HL-60 (cell line): ENCODE measurements at regions not wholly inside any gene's neighbourhood (a gene's known extent, or its start where the extent isn't known, plus 50 kb on each side); places are given as distances from the start of the nearest gene placed in this dataset.

Experiments
- DNase-seq, 2 experiments: peaks; one replicate each; pipeline ENCODE4 v3.0.0-alpha.2; 2010 to 2020; ENCODE audit warnings: low read depth in 1 of 2, low spot score in 1 of 2
- H3K27ac ChIP-seq: fragments of 250-450 bp; sonication (Bioruptor Pico); replicated peaks from 2 replicates; pipeline ENCODE4 v1.5.1; 2020; ENCODE audit warnings: mild to moderate bottlenecking, moderate library complexity
- H3K27me3 ChIP-seq: fragments of 250-450 bp; sonication (Bioruptor Pico); 2 replicates; pipeline ENCODE4 v1.5.1; 2021; ENCODE audit warnings: mild to moderate bottlenecking, moderate library complexity; ENCODE audit not compliant: insufficient read depth, poor library complexity, severe bottlenecking
- H3K4me3 ChIP-seq: replicated peaks from 2 replicates; pipeline ENCODE4 v1.5.1; 2011; ENCODE audit warnings: mild to moderate bottlenecking, control low read depth, low read length; ENCODE audit not compliant: insufficient read depth
- CTCF ChIP-seq: IDR thresholded peaks from one replicate; pipeline ENCODE4 v1.5.1; 2011; ENCODE audit warnings: low read length, control low read depth, inconsistent platforms; ENCODE audit not compliant: insufficient read depth
- GABPA ChIP-seq: IDR thresholded peaks from 2 replicates; pipeline ENCODE4 v1.6.1; 2012; ENCODE audit warnings: low read depth
- POLR2AphosphoS5 ChIP-seq: IDR thresholded peaks from 2 replicates; pipeline ENCODE4 v1.6.1; 2012; ENCODE audit warnings: low read depth
- REST ChIP-seq: IDR thresholded peaks from 2 replicates; pipeline ENCODE4 v1.6.1; 2012; ENCODE audit warnings: low read depth; ENCODE audit not compliant: insufficient replicate concordance
- SPI1 ChIP-seq: IDR thresholded peaks from 2 replicates; pipeline ENCODE4 v1.6.1; 2012; ENCODE audit warnings: low read depth, mild to moderate bottlenecking, borderline replicate concordance

- H3K27me3 ChIP-seq, result peaks cover 2% of the 10 kb centered on the region
- H3K4me3 ChIP-seq, result no peak overlapping the region
- no peak overlapping the region for H3K27ac ChIP-seq
- no peak for TF ChIP-seq REST
- no peak for TF ChIP-seq POLR2AphosphoS5
- TF ChIP-seq CTCF, result no peak
- no peak for TF ChIP-seq SPI1
- no peak for TF ChIP-seq GABPA
- no peak for DNase-seq
Measured at GRCh38 chr1:61523893-61524605, 200.9 kb downstream of the TM2D1 start.

GRCh38 chr1:61523229-61523628 lies 201.7 kb downstream of the TM2D1 start:
- Histone ChIP-seq H3K4me3 (no peak overlapping the region), H3K27me3 (peaks cover 2% of the 10 kb centered on the region), H3K27ac (no peak overlapping the region)
- TF ChIP-seq CTCF, result no peak
- no peak for TF ChIP-seq REST
- TF ChIP-seq SPI1, result no peak
- no peak for TF ChIP-seq POLR2AphosphoS5
- no peak for TF ChIP-seq GABPA
- DNase-seq, result no peak

GRCh38 chr1:61520401-61520800 lies 204.5 kb downstream of the TM2D1 start:
- no peak overlapping the region for H3K27ac ChIP-seq
- H3K27me3 ChIP-seq, result no peaks in the 10 kb centered on the region
- DNase-seq, result peak in 1 of 2 experiments; percentile 4
- TF ChIP-seq CTCF (no peak), REST (no peak), SPI1 (no peak), GABPA (no peak), POLR2AphosphoS5 (no peak)
- no peak overlapping the region for H3K4me3 ChIP-seq
